Type B pancreatic cell (in vitro differentiated cells): ENCODE measurements at regions not wholly inside any gene's neighbourhood (a gene's known extent, or its start where the extent isn't known, plus 50 kb on each side); places are given as distances from the start of the nearest gene placed in this dataset.

ENCODE experiments used
- DNase-seq: peaks from one replicate; pipeline ENCODE4 v3.0.0; 2021; ENCODE audit warnings: mixed read lengths; ENCODE audit not compliant: unreplicated experiment; ENCODE audit errors: extremely low spot score
- H3K27ac Mint-ChIP-seq: 2 replicates; pipeline ENCODE4 v1.8.0; 2021; ENCODE audit warnings: mild to moderate bottlenecking, mixed read lengths
- H3K27me3 Mint-ChIP-seq: 2 replicates; pipeline ENCODE4 v1.8.0; 2021; ENCODE audit warnings: mixed read lengths
- H3K36me3 Mint-ChIP-seq: 2 replicates; pipeline ENCODE4 v1.8.0; 2021; ENCODE audit warnings: mixed read lengths
- H3K4me1 Mint-ChIP-seq: one replicate; pipeline ENCODE4 v1.8.0; 2021; ENCODE audit warnings: mixed read lengths; ENCODE audit not compliant: unreplicated experiment
- H3K4me3 Mint-ChIP-seq: 2 replicates; pipeline ENCODE4 v1.8.0; 2021; ENCODE audit warnings: mild to moderate bottlenecking, mixed read lengths
- H3K9me3 Mint-ChIP-seq: 2 replicates; pipeline ENCODE4 v1.8.0; 2021; ENCODE audit warnings: mixed read lengths
- TF ChIP-seq, protein P1 (sequence below): fragments of 200-600 bp; sonication (generic); conservative IDR thresholded peaks from 2 replicates; pipeline ENCODE4 v1.5.0; 2021; ENCODE audit warnings: antibody characterized with exemption, mild to moderate bottlenecking

DNA sequence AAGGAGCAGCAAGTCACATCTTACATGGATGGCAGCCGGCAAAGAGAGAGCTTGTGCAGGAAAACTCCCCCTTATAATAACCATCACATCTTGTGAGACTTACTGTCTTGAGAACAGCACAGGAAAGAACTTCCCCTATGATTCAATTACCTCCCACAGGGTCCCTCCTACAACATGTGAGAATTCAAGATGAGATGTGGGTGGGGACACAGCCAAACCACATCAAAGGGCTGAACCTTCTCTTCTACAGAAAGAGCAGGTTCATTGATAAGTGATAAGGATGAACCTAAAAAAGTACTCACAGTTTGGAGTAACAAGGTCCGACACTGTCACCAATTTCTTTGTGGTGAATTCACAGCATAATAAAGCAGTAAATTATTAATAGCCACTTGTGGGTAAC is 422.2 kb upstream of the FSIP2 start:
- H3K27me3 Mint-ChIP-seq = no peaks in the 10 kb centered on the region
- TF ChIP-seq, protein P1, sequence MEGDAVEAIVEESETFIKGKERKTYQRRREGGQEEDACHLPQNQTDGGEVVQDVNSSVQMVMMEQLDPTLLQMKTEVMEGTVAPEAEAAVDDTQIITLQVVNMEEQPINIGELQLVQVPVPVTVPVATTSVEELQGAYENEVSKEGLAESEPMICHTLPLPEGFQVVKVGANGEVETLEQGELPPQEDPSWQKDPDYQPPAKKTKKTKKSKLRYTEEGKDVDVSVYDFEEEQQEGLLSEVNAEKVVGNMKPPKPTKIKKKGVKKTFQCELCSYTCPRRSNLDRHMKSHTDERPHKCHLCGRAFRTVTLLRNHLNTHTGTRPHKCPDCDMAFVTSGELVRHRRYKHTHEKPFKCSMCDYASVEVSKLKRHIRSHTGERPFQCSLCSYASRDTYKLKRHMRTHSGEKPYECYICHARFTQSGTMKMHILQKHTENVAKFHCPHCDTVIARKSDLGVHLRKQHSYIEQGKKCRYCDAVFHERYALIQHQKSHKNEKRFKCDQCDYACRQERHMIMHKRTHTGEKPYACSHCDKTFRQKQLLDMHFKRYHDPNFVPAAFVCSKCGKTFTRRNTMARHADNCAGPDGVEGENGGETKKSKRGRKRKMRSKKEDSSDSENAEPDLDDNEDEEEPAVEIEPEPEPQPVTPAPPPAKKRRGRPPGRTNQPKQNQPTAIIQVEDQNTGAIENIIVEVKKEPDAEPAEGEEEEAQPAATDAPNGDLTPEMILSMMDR = no peak
- no peaks in the 10 kb centered on the region for H3K9me3 Mint-ChIP-seq
- no peaks in the 10 kb centered on the region for H3K36me3 Mint-ChIP-seq
- no peak overlapping the region for H3K27ac Mint-ChIP-seq
- no peak overlapping the region for H3K4me3 Mint-ChIP-seq
- H3K4me1 Mint-ChIP-seq = no peaks in the 10 kb centered on the region
- DNase-seq = no peak

DNA sequence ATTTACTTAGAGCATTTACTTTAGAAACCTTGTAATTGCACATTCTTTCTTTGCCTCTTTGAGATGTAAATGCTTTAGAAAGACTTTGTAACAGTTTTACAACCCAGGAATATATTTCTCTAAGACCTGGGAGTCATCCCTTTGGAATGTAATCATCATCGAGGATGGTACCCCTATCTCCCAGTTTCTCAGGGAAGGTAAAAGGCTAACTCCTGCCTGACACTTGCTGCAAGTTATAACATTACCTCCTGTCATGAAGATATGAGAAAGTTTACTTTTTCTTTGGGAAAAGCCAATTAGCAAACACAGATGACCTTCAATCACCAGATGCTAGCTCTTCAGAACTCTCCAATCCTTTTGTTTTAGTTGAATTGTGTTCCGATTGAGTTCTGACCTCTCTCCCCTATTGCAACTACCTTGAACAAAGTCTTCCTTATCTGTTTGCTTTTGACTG is 420.3 kb upstream of the FSIP2 start:
- Mint-ChIP-seq H3K4me3 (no peak overlapping the region), H3K27ac (no peak overlapping the region), H3K27me3 (no peaks in the 10 kb centered on the region), H3K4me1 (no peaks in the 10 kb centered on the region), H3K36me3 (no peaks in the 10 kb centered on the region), H3K9me3 (no peaks in the 10 kb centered on the region)
- TF ChIP-seq, protein P1 = no peak
- DNase-seq = no peak

DNA sequence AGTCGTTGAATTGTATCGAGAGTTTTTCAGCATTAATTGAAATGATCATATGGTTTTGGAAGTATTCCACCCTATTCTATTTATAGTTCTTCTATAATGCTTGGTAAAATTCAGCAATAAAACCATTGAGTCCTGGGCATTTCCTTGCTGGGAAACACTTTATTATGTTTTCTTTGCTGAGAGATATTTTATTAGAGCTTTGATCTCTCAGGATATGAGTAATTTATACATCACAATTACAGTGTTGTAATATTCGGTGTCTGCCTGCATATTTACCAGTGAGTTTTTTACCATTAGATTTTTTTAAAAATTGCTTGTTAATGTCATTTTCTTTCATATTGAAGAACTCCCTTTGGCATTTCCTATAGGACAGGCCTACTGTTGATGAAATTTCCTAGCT is 402.7 kb upstream of the FSIP2 start:
- TF ChIP-seq, protein P1 = no peak
- H3K27ac Mint-ChIP-seq = no peak overlapping the region
- no peak for DNase-seq
- no peaks in the 10 kb centered on the region for H3K36me3 Mint-ChIP-seq
- no peaks in the 10 kb centered on the region for H3K4me1 Mint-ChIP-seq
- no peaks in the 10 kb centered on the region for H3K27me3 Mint-ChIP-seq
- H3K4me3 Mint-ChIP-seq = no peak overlapping the region
- no peaks in the 10 kb centered on the region for H3K9me3 Mint-ChIP-seq

DNA sequence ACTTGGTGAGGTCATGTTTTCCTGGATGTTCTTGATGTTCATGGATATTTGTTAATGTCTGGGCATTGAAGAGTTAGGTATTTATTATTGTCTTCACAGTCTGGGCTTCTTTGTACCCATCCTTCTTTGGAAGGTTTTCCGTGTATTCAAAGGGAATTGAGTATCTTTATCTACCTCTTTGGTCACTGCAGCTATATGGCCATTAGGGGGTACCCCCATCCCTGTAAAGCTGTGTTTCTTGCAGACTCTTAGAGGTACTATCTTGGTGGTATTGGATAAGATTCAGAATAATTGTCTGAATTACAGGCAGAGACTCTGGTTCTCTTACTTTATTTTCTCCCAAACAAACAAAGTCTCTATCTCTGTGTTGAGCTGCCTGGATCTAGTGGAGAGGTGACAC is 401.6 kb upstream of the FSIP2 start:
- no peak overlapping the region for H3K27ac Mint-ChIP-seq
- no peaks in the 10 kb centered on the region for H3K9me3 Mint-ChIP-seq
- H3K4me1 Mint-ChIP-seq = no peaks in the 10 kb centered on the region
- no peaks in the 10 kb centered on the region for H3K27me3 Mint-ChIP-seq
- DNase-seq = no peak
- TF ChIP-seq, protein P1 = no peak
- no peak overlapping the region for H3K4me3 Mint-ChIP-seq
- no peaks in the 10 kb centered on the region for H3K36me3 Mint-ChIP-seq

DNA sequence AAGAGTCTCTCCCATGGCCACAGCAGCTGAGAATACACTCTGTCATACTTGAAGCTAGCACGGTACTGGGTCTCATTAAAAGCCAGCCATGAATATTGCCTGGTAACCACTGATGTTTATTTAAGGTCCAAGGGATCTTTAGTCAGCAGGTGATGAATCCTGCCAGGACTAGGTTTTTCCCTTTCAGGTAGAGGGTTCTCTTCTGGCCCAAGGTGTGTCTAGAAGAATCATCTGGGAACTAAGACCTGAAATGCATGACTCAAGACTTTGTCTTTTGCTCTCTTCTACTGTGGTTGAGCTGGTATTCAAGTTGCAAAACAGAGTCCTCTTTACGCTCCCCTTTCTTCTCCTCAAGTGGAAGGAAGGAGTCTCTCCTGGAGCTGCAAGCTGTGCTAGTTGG is 400.5 kb upstream of the FSIP2 start:
- no peaks in the 10 kb centered on the region for H3K4me1 Mint-ChIP-seq
- no peaks in the 10 kb centered on the region for H3K9me3 Mint-ChIP-seq
- TF ChIP-seq, protein P1 = no peak
- H3K27me3 Mint-ChIP-seq = no peaks in the 10 kb centered on the region
- no peak for DNase-seq
- H3K36me3 Mint-ChIP-seq = no peaks in the 10 kb centered on the region
- H3K4me3 Mint-ChIP-seq = no peak overlapping the region
- no peak overlapping the region for H3K27ac Mint-ChIP-seq

DNA sequence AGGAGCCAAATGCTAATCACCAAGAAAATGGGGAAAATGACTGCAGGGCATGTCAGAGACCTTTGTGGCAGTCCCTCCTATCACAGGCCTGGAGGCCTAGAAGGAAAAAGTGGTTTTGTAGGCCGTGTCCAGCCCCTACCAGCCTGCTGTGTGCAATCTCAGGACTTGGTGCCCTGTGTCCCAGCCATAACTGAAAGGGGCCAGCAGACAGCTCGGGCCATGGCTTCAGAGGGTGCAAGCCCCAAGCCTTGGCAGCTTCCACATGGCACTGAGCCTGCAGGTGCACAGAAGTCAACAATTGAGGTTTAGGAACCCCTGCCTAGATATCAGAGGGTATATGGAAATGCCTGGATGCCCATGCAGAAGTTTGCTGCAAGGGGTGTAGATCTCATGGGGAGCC is 391.2 kb upstream of the FSIP2 start:
- Mint-ChIP-seq H3K27ac (no peak overlapping the region), H3K9me3 (no peaks in the 10 kb centered on the region), H3K36me3 (no peaks in the 10 kb centered on the region), H3K4me1 (no peaks in the 10 kb centered on the region), H3K4me3 (no peak overlapping the region), H3K27me3 (no peaks in the 10 kb centered on the region)
- no peak for DNase-seq
- TF ChIP-seq, protein P1 = no peak
